DMS114 treated with DMSO at 0.1 percent for 48 hours (cell line): ENCODE measurements at regions not wholly inside any gene's neighbourhood (a gene's known extent, or its start where the extent isn't known, plus 50 kb on each side); places are given as distances from the start of the nearest gene placed in this dataset.
"Not testable (repeated sequence)": the region's sequence is repeated elsewhere in the genome, so short reads cannot be mapped to it uniquely, and the experiment has no call there.

ENCODE experiments used
- DNase-seq: peaks from one replicate; lab custom pipeline; 2025; ENCODE audit not compliant: unreplicated experiment; lab: John Stamatoyannopoulos, UW

- no peak for DNase-seq
These were observed 614.8 kb downstream of the DIPK2A start for GRCh38 chr3:144586382-144586781.

- no peak for DNase-seq
These were observed 619.2 kb downstream of the DIPK2A start for GRCh38 chr3:144590854-144591253.

- no peak for DNase-seq
These were observed 622.3 kb downstream of the DIPK2A start for GRCh38 chr3:144593881-144594280.

- DNase-seq = not testable (repeated sequence)
These were observed 648.6 kb downstream of the DIPK2A start for GRCh38 chr3:144620236-144620635.

GRCh38 chr3:144622845-144623244 lies 651.2 kb downstream of the DIPK2A start:
- no peak for DNase-seq

GRCh38 chr3:144624656-144625055 lies 653.0 kb downstream of the DIPK2A start:
- no peak for DNase-seq

GRCh38 chr3:144626835-144627234 lies 655.2 kb downstream of the DIPK2A start:
- no peak for DNase-seq

GRCh38 chr3:144629381-144629780 lies 657.8 kb downstream of the DIPK2A start:
- DNase-seq = no peak

GRCh38 chr3:144636833-144637232 lies 665.2 kb downstream of the DIPK2A start:
- no peak for DNase-seq

GRCh38 chr3:144638009-144638408 lies 666.4 kb downstream of the DIPK2A start:
- no peak for DNase-seq

GRCh38 chr3:144643771-144644198 lies 672.2 kb downstream of the DIPK2A start:
- no peak for DNase-seq

- no peak for DNase-seq
These were observed 673.7 kb downstream of the DIPK2A start for GRCh38 chr3:144645300-144645699.

GRCh38 chr3:144650380-144650779 lies 678.8 kb downstream of the DIPK2A start:
- no peak for DNase-seq

- no peak for DNase-seq
These were observed 681.0 kb downstream of the DIPK2A start for GRCh38 chr3:144652573-144652972.

- no peak for DNase-seq
These were observed 683.8 kb downstream of the DIPK2A start for GRCh38 chr3:144655423-144655822.

- DNase-seq = no peak
These were observed 688.6 kb downstream of the DIPK2A start for GRCh38 chr3:144660186-144660585.

- DNase-seq = no peak
These were observed 691.1 kb downstream of the DIPK2A start for GRCh38 chr3:144662729-144663128.

GRCh38 chr3:144663456-144664436 lies 692.1 kb downstream of the DIPK2A start:
- DNase-seq = no peak

- DNase-seq = no peak
These were observed 694.0 kb downstream of the DIPK2A start for GRCh38 chr3:144665567-144666053.

- DNase-seq = no peak
These were observed 698.9 kb downstream of the DIPK2A start for GRCh38 chr3:144670571-144670970.

- DNase-seq = no peak
These were observed 705.5 kb downstream of the DIPK2A start for GRCh38 chr3:144677103-144677502.

- no peak for DNase-seq
These were observed 711.4 kb downstream of the DIPK2A start for GRCh38 chr3:144683065-144683464.
